OCI-LY3 (cell line): ENCODE measurements at regions not wholly inside any gene's neighbourhood (a gene's known extent, or its start where the extent isn't known, plus 50 kb on each side); places are given as distances from the start of the nearest gene placed in this dataset.

ENCODE experiments used
- H2AFZ ChIP-seq: fragments of 200-600, 300-600 bp; shearing (Covaris generic); 2 replicates; pipeline ENCODE4 v1.6.0; 2014; ENCODE audit warnings: antibody characterized with exemption, low read depth, low read length
- H3K27ac ChIP-seq: fragments of 200-600, 300-600 bp; sonication (generic); 2 replicates; pipeline ENCODE4 v1.5.1; 2014; ENCODE audit warnings: mild to moderate bottlenecking, low read length, moderate library complexity, mixed read lengths
- H3K27me3 ChIP-seq: fragments of 200-600, 300-600 bp; sonication (generic); 2 replicates; pipeline ENCODE4 v1.6.1; 2014; ENCODE audit warnings: low read depth, low read length, mixed read lengths
- H3K36me3 ChIP-seq: fragments of 200-600, 300-600 bp; sonication (generic); replicated peaks from 2 replicates; pipeline ENCODE3; 2014; ENCODE audit warnings: low read depth, low read length, mixed read lengths
- H3K4me1 ChIP-seq: fragments of 300-600, 200-600 bp; sonication (generic); 2 replicates; pipeline ENCODE4 v1.6.1; 2014; ENCODE audit warnings: low read length, mixed read lengths
- H3K4me2 ChIP-seq: fragments of 200-600, 300-600 bp; sonication (generic); 2 replicates; pipeline ENCODE4 v1.6.1; 2014; ENCODE audit warnings: low read length, mixed read lengths
- H3K4me3 ChIP-seq: fragments of 300-600, 200-600 bp; sonication (generic); 2 replicates; pipeline ENCODE4 v1.5.1; 2014; ENCODE audit warnings: antibody characterized with exemption, mild to moderate bottlenecking, low read length, moderate library complexity
- H3K79me2 ChIP-seq: fragments of 300-600, 200-600 bp; shearing (Covaris generic); 2 replicates; pipeline ENCODE4 v1.6.1; 2014; ENCODE audit warnings: mild to moderate bottlenecking, low read length, mixed read lengths
- H3K9ac ChIP-seq: fragments of 300-600, 200-600 bp; shearing (Covaris generic); 2 replicates; pipeline ENCODE4 v1.6.0; 2014; ENCODE audit warnings: mild to moderate bottlenecking, low read length, moderate library complexity
- H3K9me3 ChIP-seq: fragments of 200-600, 300-600 bp; shearing (Covaris generic); 2 replicates; pipeline ENCODE4 v1.6.1; 2014; ENCODE audit warnings: low read length, mixed read lengths; ENCODE audit not compliant: insufficient read depth
- H4K20me1 ChIP-seq: fragments of 200-600, 300-600 bp; sonication (generic); 2 replicates; pipeline ENCODE4 v1.6.1; 2016; ENCODE audit warnings: low read length, mixed read lengths; ENCODE audit not compliant: insufficient read depth
- CTCF ChIP-seq: fragments of 200-600, 300-600 bp; sonication (generic); IDR thresholded peaks from 2 replicates; pipeline ENCODE4 v1.5.1; 2014; ENCODE audit warnings: antibody characterized with exemption, low read length, low read depth
- EZH2phosphoT487 ChIP-seq: fragments of 200-600 bp; shearing (Covaris generic); IDR thresholded peaks from 2 replicates; pipeline ENCODE4 v1.6.1; 2018; ENCODE audit warnings: antibody characterized with exemption, mixed run types, low read depth

- Histone ChIP-seq H3K27me3 (no peaks in the 10 kb centered on the region), H3K36me3 (no peaks in the 10 kb centered on the region), H3K27ac (no peak overlapping the region), H3K9ac (no peak overlapping the region), H3K4me1 (no peaks in the 10 kb centered on the region), H3K4me3 (no peak overlapping the region), H3K4me2 (no peak overlapping the region), H3K9me3 (no peaks in the 10 kb centered on the region), H4K20me1 (no peaks in the 10 kb centered on the region), H2AFZ (no peak overlapping the region), H3K79me2 (no peaks in the 10 kb centered on the region)
- TF ChIP-seq CTCF (no peak), EZH2phosphoT487 (no peak)
These were observed 450.2 kb downstream of the CDH26 start for GRCh38 chr20:60408435-60408834.

- Histone ChIP-seq H3K4me3 (no peak overlapping the region), H3K9me3 (no peaks in the 10 kb centered on the region), H2AFZ (no peak overlapping the region), H3K27me3 (no peaks in the 10 kb centered on the region), H3K4me1 (no peaks in the 10 kb centered on the region), H4K20me1 (no peaks in the 10 kb centered on the region), H3K9ac (no peak overlapping the region), H3K36me3 (no peaks in the 10 kb centered on the region), H3K4me2 (no peak overlapping the region), H3K27ac (no peak overlapping the region), H3K79me2 (no peaks in the 10 kb centered on the region)
- TF ChIP-seq EZH2phosphoT487: no peak
- no peak for TF ChIP-seq CTCF
These were observed 452.5 kb downstream of the CDH26 start for GRCh38 chr20:60410618-60411264.

GRCh38 chr20:60411813-60412212, 453.6 kb downstream of the CDH26 start:
- H3K36me3 ChIP-seq: no peaks in the 10 kb centered on the region
- no peaks in the 10 kb centered on the region for H3K79me2 ChIP-seq
- no peak overlapping the region for H3K4me2 ChIP-seq
- H2AFZ ChIP-seq: no peak overlapping the region
- H3K9ac ChIP-seq: no peak overlapping the region
- no peaks in the 10 kb centered on the region for H3K27me3 ChIP-seq
- no peaks in the 10 kb centered on the region for H3K9me3 ChIP-seq
- no peak overlapping the region for H3K4me3 ChIP-seq
- H3K4me1 ChIP-seq: no peaks in the 10 kb centered on the region
- no peaks in the 10 kb centered on the region for H4K20me1 ChIP-seq
- no peak overlapping the region for H3K27ac ChIP-seq
- TF ChIP-seq EZH2phosphoT487 (no peak), CTCF (no peak)

GRCh38 chr20:60420676-60421229, 462.5 kb downstream of the CDH26 start:
- Histone ChIP-seq H3K4me3 (no peak overlapping the region), H3K9me3 (no peaks in the 10 kb centered on the region), H3K4me1 (no peaks in the 10 kb centered on the region), H4K20me1 (no peaks in the 10 kb centered on the region), H3K27ac (no peak overlapping the region), H3K79me2 (no peaks in the 10 kb centered on the region), H2AFZ (no peak overlapping the region), H3K9ac (no peak overlapping the region), H3K27me3 (no peaks in the 10 kb centered on the region), H3K36me3 (no peaks in the 10 kb centered on the region), H3K4me2 (no peak overlapping the region)
- TF ChIP-seq EZH2phosphoT487: no peak
- TF ChIP-seq CTCF: no peak
